Right lobe of liver (tissue), 6 donors: ENCODE measurements at regions not wholly inside any gene's neighbourhood (a gene's known extent, or its start where the extent isn't known, plus 50 kb on each side); places are given as distances from the start of the nearest gene placed in this dataset.

ENCODE experiments used
- ATAC-seq, 4 donors: fragments of 200-7000 bp; cut with Tn5 transposase; one replicate each; pipeline ENCODE4 v1.9.1; 2020; ENCODE audit warnings: mild to moderate bottlenecking in 4 of 4, moderate library complexity in 4 of 4
- DNase-seq, 3 donors: peaks; one replicate each; pipeline ENCODE4 v3.0.0-alpha.2; 2020
- H3K27ac ChIP-seq, 3 donors: fragments of 200-600 bp; one replicate each; pipeline ENCODE4 v1.8.0; 2022
- H3K27me3 ChIP-seq, 2 donors: fragments of 200-600 bp; one replicate each; pipeline ENCODE4 v1.8.0; 2022
- H3K36me3 ChIP-seq, 4 donors: fragments of 200-600 bp; sonication (generic) in 1 of 4; one replicate each; pipeline versions ENCODE4 v1.5.1 to v1.8.0; 2017 to 2022; ENCODE audit warnings: control low read depth in 1 of 4
- H3K4me1 ChIP-seq, 4 donors: fragments of 200-600 bp; sonication (generic) in 1 of 4; one replicate each; pipeline versions ENCODE4 v1.5.1 to v1.8.0; 2017 to 2022; ENCODE audit warnings: control low read depth in 1 of 4
- H3K4me3 ChIP-seq, 3 donors: fragments of 200-600 bp; one replicate each; pipeline ENCODE4 v1.8.0; 2022
- H3K9me3 ChIP-seq, 4 donors: fragments of 200-600 bp; sonication (generic) in 1 of 4; one replicate each; pipeline versions ENCODE4 v1.5.1 to v1.8.0; 2017 to 2022; ENCODE audit warnings: control low read depth in 1 of 4
- CTCF ChIP-seq, 4 donors: fragments of 200-600 bp in 3 of 4; fragments of 450-650 bp in 1 of 4; IDR thresholded peaks; one replicate each; pipeline versions ENCODE4 v1.5.1 to v1.8.0; 2016 to 2022; ENCODE audit warnings: antibody characterized with exemption in 4 of 4, mild to moderate bottlenecking in 2 of 4
- POLR2A ChIP-seq: fragments of 450-650 bp; IDR thresholded peaks from one replicate; pipeline ENCODE4 v1.6.1; 2017; ENCODE audit warnings: antibody characterized with exemption, mild to moderate bottlenecking
- whole genome bisulfite sequencing: methylation state at CpG from one replicate; pipeline ENCODE4 v1.1.6; 2018; ENCODE audit warnings: low coverage, low lambda C conversion rate; ENCODE audit not compliant: insufficient coverage; ENCODE audit errors: missing lambda C conversion rate; 5-methylcytosine and 5-hydroxymethylcytosine counted together
- intact Hi-C, 2 donors: fragments of 100-400 bp; cut with DNase I; formaldehyde crosslinking; loops; one replicate each; pipeline versions ENCODE4 v1.11.2 to v1.14.1; 2022
- donor health status: DM: no; HTN: yes; CAD: no.
- donor health status: DM: no; HTN: no; CAD: no.
- donor health status: DM: no; HTN: no; CAD: no.
- donor health status: DM: no; HTN: yes; CAD: no.
- donor health status: DM: no; HTN: yes; CAD: no.

- no peak for TF ChIP-seq POLR2A
- no peak for TF ChIP-seq CTCF (IDR thresholded peaks at IDR 0.05)
- Histone ChIP-seq H3K27ac (no peak overlapping the region), H3K36me3 (no peaks in the 10 kb centered on the region), H3K4me3 (no peak overlapping the region), H3K27me3 (no peaks in the 10 kb centered on the region), H3K4me1 (no peaks in the 10 kb centered on the region), H3K9me3 (peaks cover 0 to 4% (median 0%) of the 10 kb centered on the region in 4 donors)
- ATAC-seq: peak in 2 of 4 donors; percentile 34 to 61
- DNase-seq: no peak
- intact Hi-C loops: no loop called here
Measured at GRCh38 chr4:125679989-125680388, 365.2 kb downstream of the FAT4 start.

GRCh38 chr4:125681240-125681639 lies 366.5 kb downstream of the FAT4 start:
- Histone ChIP-seq H3K4me1 (no peaks in the 10 kb centered on the region), H3K27ac (no peak overlapping the region), H3K36me3 (no peaks in the 10 kb centered on the region), H3K27me3 (no peaks in the 10 kb centered on the region), H3K9me3 (peaks cover 0 to 4% (median 0%) of the 10 kb centered on the region in 4 donors), H3K4me3 (no peak overlapping the region)
- 56% methylated on average over 1 of the region's 1 CpG for WGBS
- no peak for DNase-seq
- intact Hi-C loops: no loop called here
- ATAC-seq: peak in 1 of 4 donors; percentile 34
- TF ChIP-seq POLR2A: no peak
- no peak for TF ChIP-seq CTCF (IDR thresholded peaks at IDR 0.05)

GRCh38 chr4:125682730-125683129 lies 368.0 kb downstream of the FAT4 start:
- no peaks in the 10 kb centered on the region for H3K27me3 ChIP-seq
- DNase-seq: no peak
- H3K27ac ChIP-seq: no peak overlapping the region
- TF ChIP-seq CTCF (IDR thresholded peaks at IDR 0.05): no peak
- no peak for TF ChIP-seq POLR2A
- ATAC-seq: no peak
- H3K4me1 ChIP-seq: no peaks in the 10 kb centered on the region
- intact Hi-C loops: no loop called here
- H3K36me3 ChIP-seq: no peaks in the 10 kb centered on the region
- peaks cover 0 to 4% (median 0%) of the 10 kb centered on the region in 4 donors for H3K9me3 ChIP-seq
- no peak overlapping the region for H3K4me3 ChIP-seq
- no CpG with 5 or more reads among the region's 18 CpGs for WGBS

GRCh38 chr4:125688841-125689240 lies 374.1 kb downstream of the FAT4 start:
- ATAC-seq: no peak
- H3K9me3 ChIP-seq: no peaks in the 10 kb centered on the region
- intact Hi-C loops: no loop called here

More at GRCh38 chr4:125688841-125689240, 374.1 kb downstream of the FAT4 start:
- 82% methylated on average over 3 of the region's 3 CpGs for WGBS
- no peak for TF ChIP-seq POLR2A
- no peak for TF ChIP-seq CTCF (IDR thresholded peaks at IDR 0.05)
- Histone ChIP-seq H3K4me3 (no peak overlapping the region), H3K4me1 (no peaks in the 10 kb centered on the region), H3K27ac (no peak overlapping the region), H3K36me3 (no peaks in the 10 kb centered on the region), H3K27me3 (no peaks in the 10 kb centered on the region)
- no peak for DNase-seq
